Common myeloid progenitor, CD34-positive (primary cell): ENCODE measurements at regions not wholly inside any gene's neighbourhood (a gene's known extent, or its start where the extent isn't known, plus 50 kb on each side); places are given as distances from the start of the nearest gene placed in this dataset.

Source experiments
- CTCF ChIA-PET: fragments of 350-600 bp; sonication (Branson Sonifier 250); formaldehyde crosslinking; loops from one replicate; lab custom pipeline; 2021; ENCODE audit warnings: antibody characterized with exemption; lab: Charles Lee
- POLR2A ChIA-PET: fragments of 350-600 bp; sonication (Branson Sonifier 250); formaldehyde crosslinking; loops from one replicate; lab custom pipeline; 2021; ENCODE audit warnings: antibody characterized with exemption; lab: Charles Lee
- DNase-seq, 3 donors: peaks; one replicate each; pipeline versions ENCODE4 v3.0.0 to v3.0.0-alpha.2; 2013
- H3K27ac ChIP-seq, 2 experiments: 1 replicate in 1 of 2; 2 replicates in 1 of 2; pipeline ENCODE4 v1.7.0; 2013; ENCODE audit warnings: inconsistent platforms in 2 of 2, low read length in 2 of 2, mild to moderate bottlenecking in 2 of 2, low read depth in 1 of 2, moderate library complexity in 1 of 2; ENCODE audit not compliant: severe bottlenecking in 2 of 2, insufficient read depth in 1 of 2, poor library complexity in 1 of 2
- H3K27me3 ChIP-seq, 5 experiments: replicated peaks in 2 of 5; 1 replicate in 3 of 5; 2 replicates in 2 of 5; pipeline versions ENCODE4 v1.6.1 to v1.7.0; 2013; ENCODE audit warnings: low read length in 4 of 5, mild to moderate bottlenecking in 2 of 5, moderate library complexity in 2 of 5, inconsistent platforms in 1 of 5; ENCODE audit not compliant: insufficient read depth in 5 of 5, control insufficient read depth in 4 of 5
- H3K36me3 ChIP-seq, 4 experiments: 1 replicate in 2 of 4; 2 replicates in 2 of 4; pipeline versions ENCODE4 v1.6.1 to v1.7.0; 2013; ENCODE audit warnings: low read length in 3 of 4, control low read depth in 1 of 4, mild to moderate bottlenecking in 1 of 4; ENCODE audit not compliant: control insufficient read depth in 4 of 4, insufficient read depth in 4 of 4
- H3K4me1 ChIP-seq, 4 experiments: 1 replicate in 3 of 4; 2 replicates in 1 of 4; pipeline versions ENCODE4 v1.6.1 to v1.7.1; 2013; ENCODE audit warnings: low read length in 3 of 4, mild to moderate bottlenecking in 3 of 4, control low read depth in 1 of 4, inconsistent platforms in 1 of 4, moderate library complexity in 1 of 4; ENCODE audit not compliant: control insufficient read depth in 4 of 4, insufficient read depth in 4 of 4; ENCODE audit errors: control extremely low read depth in 1 of 4
- H3K4me3 ChIP-seq, 7 experiments: 1 replicate in 4 of 7; 2 replicates in 3 of 7; pipeline versions ENCODE4 v1.5.1 to v1.7.0; 2013; ENCODE audit warnings: mild to moderate bottlenecking in 7 of 7, low read length in 6 of 7, moderate library complexity in 6 of 7, inconsistent platforms in 2 of 7, low read depth in 2 of 7, control low read depth in 1 of 7; ENCODE audit not compliant: insufficient read depth in 4 of 7, control insufficient read depth in 1 of 7; ENCODE audit errors: extremely low read depth in 1 of 7
- H3K9me3 ChIP-seq, 5 experiments: 1 replicate in 4 of 5; 2 replicates in 1 of 5; pipeline versions ENCODE4 v1.6.1 to v1.7.1; 2013; ENCODE audit warnings: low read length in 4 of 5, mild to moderate bottlenecking in 2 of 5, inconsistent platforms in 1 of 5, low read depth in 1 of 5, moderate library complexity in 1 of 5; ENCODE audit not compliant: control insufficient read depth in 4 of 5, insufficient read depth in 2 of 5; ENCODE audit errors: control extremely low read depth in 1 of 5
- WGBS: methylation state at CpG from one replicate; pipeline ENCODE4 v1.1.5; 2013; ENCODE audit not compliant: insufficient coverage; 5-methylcytosine and 5-hydroxymethylcytosine counted together

GRCh38 chr4:177566691-177567090 is 124.5 kb upstream of the AGA start:
- H3K27ac ChIP-seq = no peak overlapping the region
- no peak overlapping the region for H3K4me3 ChIP-seq
- ChIA-PET POLR2A (no interaction called here), CTCF (no interaction called here)
- no peaks in the 10 kb centered on the region for H3K36me3 ChIP-seq
- no peaks in the 10 kb centered on the region for H3K4me1 ChIP-seq
- H3K27me3 ChIP-seq = peaks cover 0 to 2% (median 0%) of the 10 kb centered on the region in 5 experiments
- H3K9me3 ChIP-seq = peaks cover 0 to 4% (median 0%) of the 10 kb centered on the region in 5 experiments
- DNase-seq = no peak
- 100% methylated on average over 2 of the region's 5 CpGs for WGBS

GRCh38 chr4:177568931-177569330 is 126.7 kb upstream of the AGA start:
- Histone ChIP-seq H3K36me3 (no peaks in the 10 kb centered on the region), H3K9me3 (peaks cover 0 to 4% (median 0%) of the 10 kb centered on the region in 5 experiments), H3K27me3 (peaks cover 0 to 2% (median 0%) of the 10 kb centered on the region in 5 experiments), H3K27ac (no peak overlapping the region), H3K4me3 (no peak overlapping the region), H3K4me1 (no peaks in the 10 kb centered on the region)
- no peak for DNase-seq
- ChIA-PET CTCF (interaction anchor here (0.7 kb wide), 1 partner anchor 1660 kb away, joined by 3 read pairs; no protein-coding TSS in a partner anchor), POLR2A (no interaction called here)
- WGBS = no CpG with 5 or more reads among the region's 3 CpGs

- H3K4me1 ChIP-seq = no peaks in the 10 kb centered on the region
Measured at GRCh38 chr4:177569434-177569833, 127.2 kb upstream of the AGA start.

GRCh38 chr4:177573507-177573906 is 131.3 kb upstream of the AGA start:
- DNase-seq = no peak
- ChIA-PET CTCF (no interaction called here), POLR2A (no interaction called here)
- no peaks in the 10 kb centered on the region for H3K9me3 ChIP-seq
- no peak overlapping the region for H3K27ac ChIP-seq
- peaks cover 0 to 2% (median 0%) of the 10 kb centered on the region in 5 experiments for H3K27me3 ChIP-seq
- H3K4me3 ChIP-seq = no peak overlapping the region
- H3K36me3 ChIP-seq = no peaks in the 10 kb centered on the region
- no CpG with 5 or more reads among the region's 2 CpGs for WGBS
- H3K4me1 ChIP-seq = no peaks in the 10 kb centered on the region

More at GRCh38 chr4:177569434-177569833, 127.2 kb upstream of the AGA start:
- WGBS = 100% methylated on average over 1 of the region's 1 CpG
- no peak overlapping the region for H3K27ac ChIP-seq
- no peaks in the 10 kb centered on the region for H3K36me3 ChIP-seq
- no peak for DNase-seq
- ChIA-PET CTCF (interaction anchor here (0.7 kb wide), 1 partner anchor 1661 kb away, joined by 3 read pairs; no protein-coding TSS in a partner anchor), POLR2A (no interaction called here)
- H3K9me3 ChIP-seq = peaks cover 0 to 4% (median 0%) of the 10 kb centered on the region in 5 experiments
- H3K4me3 ChIP-seq = no peak overlapping the region
- peaks cover 0 to 2% (median 0%) of the 10 kb centered on the region in 5 experiments for H3K27me3 ChIP-seq

GRCh38 chr4:177574446-177574845 is 132.2 kb upstream of the AGA start:
- 95% methylated on average over 4 of the region's 8 CpGs for WGBS
- POLR2A ChIA-PET = no interaction called here

GRCh38 chr4:177579649-177580048 is 137.4 kb upstream of the AGA start:
- CTCF ChIA-PET = no interaction called here

More at GRCh38 chr4:177574446-177574845, 132.2 kb upstream of the AGA start:
- Histone ChIP-seq H3K27ac (no peak overlapping the region), H3K4me1 (no peaks in the 10 kb centered on the region), H3K27me3 (no peaks in the 10 kb centered on the region), H3K4me3 (no peak overlapping the region), H3K36me3 (no peaks in the 10 kb centered on the region), H3K9me3 (no peaks in the 10 kb centered on the region)
- no peak for DNase-seq
- CTCF ChIA-PET = no interaction called here

GRCh38 chr4:177582992-177583391 is 140.8 kb upstream of the AGA start:
- H3K4me1 ChIP-seq = no peaks in the 10 kb centered on the region
- H3K9me3 ChIP-seq = no peaks in the 10 kb centered on the region
- no peaks in the 10 kb centered on the region for H3K36me3 ChIP-seq
- H3K27me3 ChIP-seq = peaks cover 0 to 2% (median 0%) of the 10 kb centered on the region in 5 experiments
- CTCF ChIA-PET = no interaction called here
- DNase-seq = no peak
- H3K27ac ChIP-seq = no peak overlapping the region
- no peak overlapping the region for H3K4me3 ChIP-seq
- POLR2A ChIA-PET = no interaction called here

More at GRCh38 chr4:177579649-177580048, 137.4 kb upstream of the AGA start:
- DNase-seq = no peak
- H3K4me3 ChIP-seq = no peak overlapping the region
- no CpG with 5 or more reads among the region's 1 CpG for WGBS
- H3K27ac ChIP-seq = no peak overlapping the region
- no peaks in the 10 kb centered on the region for H3K36me3 ChIP-seq
- H3K9me3 ChIP-seq = no peaks in the 10 kb centered on the region
- POLR2A ChIA-PET = no interaction called here
- H3K4me1 ChIP-seq = no peaks in the 10 kb centered on the region
- peaks cover 0 to 2% (median 0%) of the 10 kb centered on the region in 5 experiments for H3K27me3 ChIP-seq
